Progenitor cell of endocrine pancreas (in vitro differentiated cells): ENCODE measurements at regions not wholly inside any gene's neighbourhood (a gene's known extent, or its start where the extent isn't known, plus 50 kb on each side); places are given as distances from the start of the nearest gene placed in this dataset.

ENCODE experiments used
- DNase-seq: peaks from one replicate; pipeline ENCODE4 v3.0.0; 2021; ENCODE audit warnings: low spot score; ENCODE audit not compliant: unreplicated experiment
- H3K27ac Mint-ChIP-seq: 2 replicates; pipeline ENCODE4 v1.8.0; 2021; ENCODE audit warnings: mild to moderate bottlenecking, moderate library complexity, mixed read lengths
- H3K27me3 Mint-ChIP-seq: 2 replicates; pipeline ENCODE4 v1.8.0; 2021; ENCODE audit warnings: mixed read lengths
- H3K36me3 Mint-ChIP-seq: 2 replicates; pipeline ENCODE4 v1.8.0; 2022; ENCODE audit warnings: mixed read lengths; ENCODE audit not compliant: insufficient read depth
- H3K4me1 Mint-ChIP-seq: 2 replicates; pipeline ENCODE4 v1.8.0; 2021; ENCODE audit warnings: low read depth, mixed read lengths
- H3K4me3 Mint-ChIP-seq: 2 replicates; pipeline ENCODE4 v1.8.0; 2021; ENCODE audit warnings: low read depth, mild to moderate bottlenecking, moderate library complexity, mixed read lengths
- H3K9me3 Mint-ChIP-seq: 2 replicates; pipeline ENCODE4 v1.8.0; 2021; ENCODE audit warnings: low read depth, mixed read lengths
- CTCF ChIP-seq: fragments of 200-600 bp; sonication (generic); IDR thresholded peaks from one replicate; pipeline ENCODE4 v1.5.0; 2021; ENCODE audit warnings: antibody characterized with exemption, mild to moderate bottlenecking; ENCODE audit not compliant: unreplicated experiment

DNA sequence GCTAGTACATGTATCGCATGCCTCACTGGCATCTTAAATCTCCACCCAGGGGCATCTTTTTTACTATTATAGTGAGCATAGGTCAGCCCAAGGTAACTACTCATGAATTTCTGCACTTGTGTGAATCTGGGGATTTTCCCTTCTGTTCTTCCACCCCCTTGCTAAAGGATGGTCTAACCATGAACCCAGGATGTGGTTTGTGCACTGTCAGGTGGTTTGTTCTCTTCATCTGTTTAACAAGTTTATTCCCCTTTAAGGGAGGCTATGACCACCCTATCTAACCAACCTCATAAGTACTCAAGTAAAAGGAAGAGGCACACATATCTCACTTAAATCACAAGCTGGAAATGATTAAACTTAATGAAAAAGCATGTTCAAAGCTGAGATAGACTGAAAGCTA is 243.0 kb downstream of the RPRM start:
- TF ChIP-seq CTCF, result no peak
- Mint-ChIP-seq H3K27me3 (no peaks in the 10 kb centered on the region), H3K27ac (no peak overlapping the region), H3K36me3 (no peaks in the 10 kb centered on the region), H3K9me3 (no peaks in the 10 kb centered on the region), H3K4me3 (no peak overlapping the region), H3K4me1 (no peaks in the 10 kb centered on the region)
- DNase-seq, result no peak

DNA sequence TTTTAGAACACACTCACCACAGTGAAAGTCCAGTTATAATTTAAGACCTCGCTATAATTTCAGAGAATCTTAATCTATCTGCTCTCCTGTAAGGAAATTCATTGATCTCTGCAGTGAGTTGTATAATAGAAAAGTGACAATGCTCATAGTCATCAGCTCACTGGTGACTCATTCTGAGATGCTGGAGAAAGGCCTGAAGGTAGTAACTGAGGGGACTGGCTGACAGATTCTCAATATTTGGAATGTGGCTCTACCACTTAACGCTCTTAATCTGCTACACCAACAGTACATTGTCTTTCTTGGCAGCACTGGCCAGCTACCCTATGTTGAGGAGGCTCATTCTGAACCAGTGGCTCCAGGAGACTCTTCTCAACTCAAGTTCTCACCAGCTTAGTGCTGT is 246.1 kb downstream of the RPRM start:
- no peak overlapping the region for H3K27ac Mint-ChIP-seq
- no peaks in the 10 kb centered on the region for H3K27me3 Mint-ChIP-seq
- no peak overlapping the region for H3K4me3 Mint-ChIP-seq
- H3K36me3 Mint-ChIP-seq, result no peaks in the 10 kb centered on the region
- no peaks in the 10 kb centered on the region for H3K9me3 Mint-ChIP-seq
- TF ChIP-seq CTCF, result no peak
- no peak for DNase-seq
- no peaks in the 10 kb centered on the region for H3K4me1 Mint-ChIP-seq

- Mint-ChIP-seq H3K4me3 (no peak overlapping the region), H3K4me1 (no peaks in the 10 kb centered on the region), H3K27ac (no peak overlapping the region), H3K9me3 (peaks cover 4% of the 10 kb centered on the region), H3K27me3 (no peaks in the 10 kb centered on the region), H3K36me3 (no peaks in the 10 kb centered on the region)
- no peak for DNase-seq
- no peak for TF ChIP-seq CTCF
These were observed 247.6 kb downstream of the RPRM start for GRCh38 chr2:153230977-153231376.

- Mint-ChIP-seq H3K36me3 (no peaks in the 10 kb centered on the region), H3K27ac (no peak overlapping the region), H3K9me3 (peaks cover 8% of the 10 kb centered on the region), H3K27me3 (no peaks in the 10 kb centered on the region), H3K4me1 (no peaks in the 10 kb centered on the region), H3K4me3 (no peak overlapping the region)
- no peak for DNase-seq
- no peak for TF ChIP-seq CTCF
These were observed 249.7 kb downstream of the RPRM start for GRCh38 chr2:153228904-153229303.

- no peaks in the 10 kb centered on the region for H3K36me3 Mint-ChIP-seq
- H3K9me3 Mint-ChIP-seq, result peaks cover 8% of the 10 kb centered on the region
- no peak for TF ChIP-seq CTCF
- H3K4me1 Mint-ChIP-seq, result no peaks in the 10 kb centered on the region
- no peak overlapping the region for H3K4me3 Mint-ChIP-seq
- no peak overlapping the region for H3K27ac Mint-ChIP-seq
- H3K27me3 Mint-ChIP-seq, result no peaks in the 10 kb centered on the region
- no peak for DNase-seq
These were observed 250.6 kb downstream of the RPRM start for GRCh38 chr2:153227981-153228380.
